CD14-positive monocyte (primary cell): ENCODE measurements at regions not wholly inside any gene's neighbourhood (a gene's known extent, or its start where the extent isn't known, plus 50 kb on each side); places are given as distances from the start of the nearest gene placed in this dataset.

ENCODE experiments used
- DNase-seq, 3 donors: peaks; one replicate each; pipeline ENCODE4 v3.0.0-alpha.2; 2011 to 2022
- H2AFZ ChIP-seq: 2 replicates; pipeline ENCODE4 v1.6.0; 2012; ENCODE audit warnings: mild to moderate bottlenecking, low read depth, low read length, inconsistent platforms; ENCODE audit not compliant: insufficient read depth, poor library complexity, severe bottlenecking
- H3K27ac ChIP-seq, 2 donors: 1 replicate in 1 of 2; 2 replicates in 1 of 2; pipeline ENCODE4 v1.5.1; 2012 to 2013; ENCODE audit warnings: low read length in 2 of 2, control low read depth in 1 of 2, inconsistent platforms in 1 of 2, low read depth in 1 of 2, mild to moderate bottlenecking in 1 of 2
- H3K27me3 ChIP-seq, 2 donors: one replicate each; pipeline versions ENCODE4 v1.6.0 to v1.6.1; 2011 to 2013; ENCODE audit warnings: low read length in 2 of 2; ENCODE audit not compliant: control insufficient read depth in 2 of 2, insufficient read depth in 2 of 2
- H3K36me3 ChIP-seq, 2 donors: replicated peaks in 1 of 2; 1 replicate in 1 of 2; 2 replicates in 1 of 2; pipeline versions ENCODE4 v1.5.1 to v1.6.1; 2012 to 2013; ENCODE audit warnings: low read length in 2 of 2, control low read depth in 1 of 2, inconsistent platforms in 1 of 2, mild to moderate bottlenecking in 1 of 2; ENCODE audit not compliant: insufficient read depth in 2 of 2, control insufficient read depth in 1 of 2
- H3K4me1 ChIP-seq, 2 donors: 1 replicate in 1 of 2; 2 replicates in 1 of 2; pipeline versions ENCODE4 v1.5.1 to v1.6.1; 2012 to 2013; ENCODE audit warnings: low read length in 2 of 2, control low read depth in 1 of 2, inconsistent platforms in 1 of 2, mild to moderate bottlenecking in 1 of 2, moderate library complexity in 1 of 2; ENCODE audit not compliant: insufficient read depth in 2 of 2, control insufficient read depth in 1 of 2
- H3K4me2 ChIP-seq: replicated peaks from 2 replicates; pipeline ENCODE3; 2012; ENCODE audit warnings: low read length, moderate library complexity, mild to moderate bottlenecking; ENCODE audit not compliant: poor library complexity, severe bottlenecking; ENCODE audit errors: extremely low read depth
- H3K4me3 ChIP-seq, 3 experiments: fragments of 200-600 bp in 1 of 3; sonication (generic) in 1 of 3; replicated peaks in 1 of 3; 1 replicate in 2 of 3; 2 replicates in 1 of 3; pipeline ENCODE4 v1.5.1; 2011 to 2013; ENCODE audit warnings: low read length in 3 of 3, mild to moderate bottlenecking in 3 of 3, control low read depth in 2 of 3, low read depth in 2 of 3, inconsistent platforms in 1 of 3, moderate library complexity in 1 of 3
- H3K79me2 ChIP-seq: 2 replicates; pipeline ENCODE4 v1.6.0; 2012; ENCODE audit warnings: mild to moderate bottlenecking, control low read depth, inconsistent platforms, low read length, moderate library complexity; ENCODE audit not compliant: insufficient read depth
- H3K9ac ChIP-seq: 2 replicates; pipeline ENCODE4 v1.6.0; 2017; ENCODE audit warnings: low read length, mild to moderate bottlenecking; ENCODE audit not compliant: insufficient read depth, poor library complexity, severe bottlenecking
- H3K9me3 ChIP-seq, 2 donors: replicated peaks in 1 of 2; 1 replicate in 1 of 2; 2 replicates in 1 of 2; pipeline versions ENCODE4 v1.5.1 to v1.6.1; 2012 to 2013; ENCODE audit warnings: low read length in 2 of 2, control low read depth in 1 of 2; ENCODE audit not compliant: control insufficient read depth in 1 of 2, insufficient read depth in 1 of 2
- H4K20me1 ChIP-seq: 2 replicates; pipeline ENCODE4 v1.6.0; 2012; ENCODE audit warnings: mild to moderate bottlenecking, low read length, control low read depth, moderate library complexity; ENCODE audit not compliant: insufficient read depth
- H3K27ac Mint-ChIP-seq, 7 donors: one replicate each; pipeline ENCODE4 v1.8.0; 2020; ENCODE audit warnings: mild to moderate bottlenecking in 7 of 7, mixed read lengths in 7 of 7, moderate library complexity in 6 of 7, inconsistent platforms in 2 of 7
- H3K27me3 Mint-ChIP-seq, 3 donors: one replicate each; pipeline ENCODE4 v1.8.0; 2021 to 2022; ENCODE audit warnings: low read depth in 3 of 3, mild to moderate bottlenecking in 3 of 3, mixed read lengths in 3 of 3, moderate library complexity in 3 of 3, inconsistent platforms in 1 of 3
- H3K36me3 Mint-ChIP-seq, 2 donors: one replicate each; pipeline ENCODE4 v1.8.0; 2020; ENCODE audit warnings: mixed read lengths in 2 of 2, inconsistent platforms in 1 of 2, mild to moderate bottlenecking in 1 of 2
- H3K4me1 Mint-ChIP-seq: one replicate; pipeline ENCODE4 v1.8.0; 2020; ENCODE audit warnings: mild to moderate bottlenecking, mixed read lengths
- H3K4me3 Mint-ChIP-seq, 2 donors: one replicate each; pipeline ENCODE4 v1.8.0; 2020; ENCODE audit warnings: mild to moderate bottlenecking in 2 of 2, mixed read lengths in 2 of 2, moderate library complexity in 1 of 2
- H3K9me3 Mint-ChIP-seq, 7 donors: one replicate each; pipeline ENCODE4 v1.8.0; 2020 to 2022; ENCODE audit warnings: mixed read lengths in 7 of 7, mild to moderate bottlenecking in 6 of 7, moderate library complexity in 6 of 7, inconsistent platforms in 2 of 7
- CTCF ChIP-seq: fragments of 200-600 bp; IDR thresholded peaks from one replicate; pipeline ENCODE4 v1.8.0; 2022; ENCODE audit warnings: antibody characterized with exemption, mild to moderate bottlenecking
- WGBS: methylation state at CpG from one replicate; pipeline ENCODE4 v1.1.5; 2013; ENCODE audit warnings: missing lambda C conversion rate; ENCODE audit not compliant: insufficient coverage; 5-methylcytosine and 5-hydroxymethylcytosine counted together
- intact Hi-C, 2 donors: fragments of 100-400 bp; cut with micrococcal nuclease; formaldehyde crosslinking; loops; one replicate each; pipeline versions ENCODE4 v1.15.0 to v1.15.1; 2023

DNA sequence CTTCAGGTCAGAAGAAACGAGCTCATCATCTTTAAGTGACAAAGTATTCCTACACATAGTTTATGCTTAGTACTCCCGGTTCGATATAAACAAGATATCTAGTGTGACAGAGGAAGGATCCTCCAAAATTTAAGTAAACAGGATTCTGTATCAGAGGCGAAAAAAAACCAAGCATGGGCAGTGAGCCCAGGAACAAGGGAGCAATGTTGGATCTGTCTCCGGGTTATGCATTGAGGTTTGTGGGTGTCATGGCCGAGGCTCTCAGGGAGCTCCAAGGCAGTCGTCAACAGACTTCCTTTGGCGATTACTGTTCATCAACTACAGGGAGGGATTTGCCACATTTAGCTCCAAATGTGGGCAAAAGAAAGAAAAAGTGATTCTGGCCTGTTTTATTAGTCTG, 319.5 kb downstream of the CBLN4 start:
- Histone ChIP-seq H3K9ac (no peak overlapping the region), H3K79me2 (no peaks in the 10 kb centered on the region), H3K4me3 (no peak overlapping the region), H4K20me1 (no peaks in the 10 kb centered on the region), H3K36me3 (no peaks in the 10 kb centered on the region), H3K4me1 (no peaks in the 10 kb centered on the region), H3K9me3 (no peaks in the 10 kb centered on the region), H2AFZ (no peak overlapping the region), H3K27me3 (no peaks in the 10 kb centered on the region), H3K4me2 (no peak overlapping the region), H3K27ac (no peak overlapping the region)
- Mint-ChIP-seq H3K9me3 (peaks cover 0 to 5% (median 2%) of the 10 kb centered on the region in 7 donors), H3K4me1 (no peaks in the 10 kb centered on the region), H3K36me3 (no peaks in the 10 kb centered on the region), H3K27ac (no peak overlapping the region), H3K4me3 (no peak overlapping the region), H3K27me3 (peaks cover 0 to 3% (median 0%) of the 10 kb centered on the region in 3 donors)
- intact Hi-C loops = no loop called here
- no peak for DNase-seq
- no peak for TF ChIP-seq CTCF
- WGBS = 100% methylated on average over 1 of the region's 8 CpGs

DNA sequence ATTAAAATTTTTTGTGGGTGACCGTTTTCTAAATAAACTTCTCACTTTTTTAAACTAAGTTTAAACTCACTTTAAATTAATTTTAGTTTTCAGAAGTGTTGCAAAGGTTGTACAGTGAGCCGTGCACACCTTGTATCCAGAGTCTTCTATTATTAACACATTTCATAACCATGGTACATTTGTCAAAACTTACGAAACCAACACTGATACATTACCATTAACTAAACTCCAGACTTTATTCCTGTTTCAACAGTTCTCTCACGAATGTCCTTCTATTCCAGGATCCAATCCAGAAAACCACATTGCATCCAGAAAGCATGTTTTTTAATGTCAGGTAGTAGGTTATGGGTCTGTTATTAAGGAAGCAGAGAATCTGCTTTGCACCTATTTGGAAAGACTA, 319.9 kb downstream of the CBLN4 start:
- peaks cover 0 to 5% (median 2%) of the 10 kb centered on the region in 7 donors for H3K9me3 Mint-ChIP-seq
- WGBS = 92% methylated on average over 2 of the region's 4 CpGs

More for the DNA sequence above, 319.9 kb downstream of the CBLN4 start:
- TF ChIP-seq CTCF = no peak
- no peaks in the 10 kb centered on the region for H3K4me1 ChIP-seq
- no peaks in the 10 kb centered on the region for H3K79me2 ChIP-seq
- H3K4me1 Mint-ChIP-seq = no peaks in the 10 kb centered on the region
- H3K4me3 ChIP-seq = no peak overlapping the region
- peaks cover 0 to 3% (median 0%) of the 10 kb centered on the region in 3 donors for H3K27me3 Mint-ChIP-seq
- H3K27ac ChIP-seq = no peak overlapping the region
- no peaks in the 10 kb centered on the region for H3K36me3 Mint-ChIP-seq
- no peaks in the 10 kb centered on the region for H3K27me3 ChIP-seq
- H3K27ac Mint-ChIP-seq = no peak overlapping the region
- no peaks in the 10 kb centered on the region for H3K36me3 ChIP-seq
- H3K9ac ChIP-seq = no peak overlapping the region
- H2AFZ ChIP-seq = no peak overlapping the region
- H4K20me1 ChIP-seq = no peaks in the 10 kb centered on the region
- no peak for DNase-seq
- intact Hi-C loops = no loop called here
- no peak overlapping the region for H3K4me2 ChIP-seq
- H3K9me3 ChIP-seq = no peaks in the 10 kb centered on the region
- no peak overlapping the region for H3K4me3 Mint-ChIP-seq
